Transverse colon (tissue), 3 donors: ENCODE measurements at regions not wholly inside any gene's neighbourhood (a gene's known extent, or its start where the extent isn't known, plus 50 kb on each side); places are given as distances from the start of the nearest gene placed in this dataset.

ENCODE experiments used
- CTCF ChIP-seq, 5 experiments: fragments of 200-600 bp in 3 of 5; fragments of 450-650 bp in 2 of 5; sonication (generic) in 3 of 5; IDR thresholded peaks; 1 replicate in 2 of 5; 2 replicates in 3 of 5; pipeline ENCODE4 v1.5.1; 2016 to 2017; ENCODE audit warnings: antibody characterized with exemption in 5 of 5, inconsistent platforms in 3 of 5, mild to moderate bottlenecking in 2 of 5, moderate library complexity in 1 of 5
- EP300 ChIP-seq: sonication (generic); formaldehyde crosslinking; IDR thresholded peaks from one replicate; pipeline ENCODE4 v1.6.1; 2017; ENCODE audit warnings: antibody characterized with exemption, low read depth
- POLR2A ChIP-seq: fragments of 450-650 bp; IDR thresholded peaks from one replicate; pipeline ENCODE4 v1.6.1; 2016; ENCODE audit warnings: antibody characterized with exemption, mild to moderate bottlenecking, moderate library complexity

GRCh38 chr6:137808191-137808590 is 58.9 kb upstream of the TNFAIP3 start:
- TF ChIP-seq CTCF (IDR thresholded peaks at IDR 0.05) (no peak), EP300 (no peak), POLR2A (no peak)
